Esophagus squamous epithelium (tissue), 5 donors: ENCODE measurements at regions not wholly inside any gene's neighbourhood (a gene's known extent, or its start where the extent isn't known, plus 50 kb on each side); places are given as distances from the start of the nearest gene placed in this dataset.

Experiments
- DNase-seq: peaks from one replicate; lab custom pipeline; 2025; lab: John Stamatoyannopoulos, UW
- H3K27ac ChIP-seq, 4 donors: fragments of 200-600 bp; sonication (generic); one replicate each; pipeline ENCODE4 v1.5.1; 2016 to 2019; ENCODE audit warnings: mild to moderate bottlenecking in 1 of 4
- H3K27me3 ChIP-seq, 4 donors: fragments of 200-600 bp; sonication (generic); 1 replicate in 3 of 4; 2 replicates in 1 of 4; pipeline versions ENCODE4 v1.5.1 to v1.6.0; 2017 to 2021; ENCODE audit warnings: antibody characterized with exemption in 1 of 4
- H3K36me3 ChIP-seq, 3 donors: fragments of 200-600 bp; sonication (generic); one replicate each; pipeline ENCODE4 v1.5.1; 2016 to 2019
- H3K4me1 ChIP-seq, 3 donors: fragments of 200-600 bp; sonication (generic); one replicate each; pipeline ENCODE4 v1.5.1; 2017 to 2019
- H3K4me3 ChIP-seq, 4 donors: fragments of 200-600 bp; sonication (generic); 1 replicate in 3 of 4; 2 replicates in 1 of 4; pipeline ENCODE4 v1.5.1; 2016 to 2019; ENCODE audit warnings: mild to moderate bottlenecking in 2 of 4, moderate library complexity in 1 of 4
- H3K9me3 ChIP-seq, 3 donors: fragments of 200-600 bp; sonication (generic); one replicate each; pipeline ENCODE4 v1.5.1; 2016 to 2019
- POLR2A ChIP-seq, 4 donors: fragments of 450-650 bp; IDR thresholded peaks; one replicate each; pipeline ENCODE4 v1.6.1; 2017; ENCODE audit warnings: antibody characterized with exemption in 4 of 4, mild to moderate bottlenecking in 4 of 4, moderate library complexity in 3 of 4
- WGBS, 2 donors: methylation state at CpG; one replicate each; pipeline ENCODE4 v1.1.5; 2018; 5-methylcytosine and 5-hydroxymethylcytosine counted together
- intact Hi-C: fragments of 100-400 bp; cut with DNase I; formaldehyde crosslinking; loops from one replicate; pipeline ENCODE4 v1.15.0; 2022
- TF ChIP-seq, protein P1 (sequence below), 6 experiments: fragments of 450-650 bp in 4 of 6; fragments of 200-600 bp in 2 of 6; sonication (generic) in 2 of 6; IDR thresholded peaks; one replicate each; pipeline ENCODE4 v1.5.1; 2016 to 2019; ENCODE audit warnings: antibody characterized with exemption in 6 of 6, mild to moderate bottlenecking in 4 of 6, moderate library complexity in 4 of 6
- donor health status: DM: yes; HTN: yes; CAD: no.

DNA sequence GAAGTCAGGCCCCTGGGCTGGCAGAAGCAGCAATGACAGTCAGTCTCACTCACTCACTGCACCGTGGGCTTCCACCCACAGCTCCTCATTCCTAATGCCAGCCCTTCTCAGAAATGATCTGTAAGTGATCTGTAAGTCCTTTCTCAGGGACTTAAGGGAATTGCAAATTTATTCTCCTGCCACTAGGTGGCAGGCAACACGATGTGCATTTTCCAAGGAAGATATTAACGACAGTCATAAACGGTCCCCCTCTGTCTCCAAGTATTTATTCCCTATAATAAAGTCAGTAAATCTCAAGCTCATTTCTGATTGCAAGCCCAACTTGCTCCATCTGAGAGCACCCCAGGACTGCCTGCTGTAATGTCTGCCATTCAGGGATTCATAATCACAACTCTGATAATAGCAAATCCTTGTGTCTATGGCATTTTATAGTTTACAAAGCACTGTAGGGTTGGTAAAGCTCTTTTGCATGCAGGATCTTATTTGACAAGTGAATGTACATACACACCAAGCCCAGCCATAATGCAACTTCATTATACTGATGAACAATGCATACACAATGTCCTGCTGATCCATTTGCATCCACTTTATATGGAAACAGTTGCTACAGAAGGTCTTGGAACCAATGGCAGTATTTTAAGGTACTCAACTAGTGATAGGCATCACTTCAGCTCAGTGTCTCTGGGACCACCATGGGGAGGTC, 380.5 kb upstream of the CAMK1G start:
- intact Hi-C loops: no loop called here
- no peak for TF ChIP-seq POLR2A (IDR thresholded peaks at IDR 0.05)
- TF ChIP-seq, protein P1, sequence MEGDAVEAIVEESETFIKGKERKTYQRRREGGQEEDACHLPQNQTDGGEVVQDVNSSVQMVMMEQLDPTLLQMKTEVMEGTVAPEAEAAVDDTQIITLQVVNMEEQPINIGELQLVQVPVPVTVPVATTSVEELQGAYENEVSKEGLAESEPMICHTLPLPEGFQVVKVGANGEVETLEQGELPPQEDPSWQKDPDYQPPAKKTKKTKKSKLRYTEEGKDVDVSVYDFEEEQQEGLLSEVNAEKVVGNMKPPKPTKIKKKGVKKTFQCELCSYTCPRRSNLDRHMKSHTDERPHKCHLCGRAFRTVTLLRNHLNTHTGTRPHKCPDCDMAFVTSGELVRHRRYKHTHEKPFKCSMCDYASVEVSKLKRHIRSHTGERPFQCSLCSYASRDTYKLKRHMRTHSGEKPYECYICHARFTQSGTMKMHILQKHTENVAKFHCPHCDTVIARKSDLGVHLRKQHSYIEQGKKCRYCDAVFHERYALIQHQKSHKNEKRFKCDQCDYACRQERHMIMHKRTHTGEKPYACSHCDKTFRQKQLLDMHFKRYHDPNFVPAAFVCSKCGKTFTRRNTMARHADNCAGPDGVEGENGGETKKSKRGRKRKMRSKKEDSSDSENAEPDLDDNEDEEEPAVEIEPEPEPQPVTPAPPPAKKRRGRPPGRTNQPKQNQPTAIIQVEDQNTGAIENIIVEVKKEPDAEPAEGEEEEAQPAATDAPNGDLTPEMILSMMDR (IDR thresholded peaks at IDR 0.05): peak; percentile 20 to 77 (median 66)

DNA sequence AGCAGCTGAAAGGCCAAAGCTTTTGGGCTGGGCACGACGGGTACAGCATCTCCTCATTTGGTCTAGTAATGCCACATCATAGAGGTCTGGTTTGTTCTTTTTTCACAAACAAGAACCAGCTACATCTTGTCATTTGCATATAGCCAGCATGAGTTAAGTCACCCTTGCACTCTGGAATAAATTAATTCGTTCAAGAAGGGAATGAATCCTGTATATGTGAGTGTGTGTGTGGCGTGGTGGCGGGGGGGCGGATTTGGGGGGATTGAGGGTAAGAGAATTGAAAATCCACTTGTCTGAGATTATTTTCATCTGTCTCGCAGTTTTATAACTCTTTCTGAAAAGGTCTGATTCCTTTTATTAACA, 380.0 kb upstream of the CAMK1G start:
- H3K36me3 ChIP-seq: no peaks in the 10 kb centered on the region
- TF ChIP-seq POLR2A (IDR thresholded peaks at IDR 0.05): no peak
- TF ChIP-seq, protein P1 (IDR thresholded peaks at IDR 0.05): no peak
- H3K4me3 ChIP-seq: no peak overlapping the region
- no peak for DNase-seq
- peaks cover 0 to 26% (median 0%) of the 10 kb centered on the region in 4 donors for H3K27me3 ChIP-seq
- intact Hi-C loops: no loop called here
- peaks cover 0 to 15% (median 11%) of the 10 kb centered on the region in 3 donors for H3K4me1 ChIP-seq
- 83 to 89% methylated on average over 6 to 7 of the region's 7 CpGs for WGBS, 2 donors
- no peaks in the 10 kb centered on the region for H3K9me3 ChIP-seq
- H3K27ac ChIP-seq: no peak overlapping the region

More for the DNA sequence above, 380.5 kb upstream of the CAMK1G start:
- Histone ChIP-seq H3K36me3 (no peaks in the 10 kb centered on the region), H3K27ac (no peak overlapping the region), H3K4me1 (peaks cover 0 to 10% (median 8%) of the 10 kb centered on the region in 3 donors), H3K4me3 (no peak overlapping the region), H3K27me3 (peaks cover 0 to 21% (median 0%) of the 10 kb centered on the region in 4 donors), H3K9me3 (no peaks in the 10 kb centered on the region)
- no peak for DNase-seq
- WGBS, 2 donors: 0 to 1% methylated on average over 4 of the region's 4 CpGs

GRCh38 chr1:209205039-209205438, 378.5 kb upstream of the CAMK1G start:
- Histone ChIP-seq H3K4me3 (no peak overlapping the region), H3K4me1 (peaks cover 0 to 18% (median 11%) of the 10 kb centered on the region in 3 donors), H3K9me3 (no peaks in the 10 kb centered on the region), H3K27me3 (peaks cover 0 to 39% (median 0%) of the 10 kb centered on the region in 4 donors), H3K27ac (no peak overlapping the region), H3K36me3 (no peaks in the 10 kb centered on the region)
- intact Hi-C loops: no loop called here
- WGBS, 2 donors: 64 to 86% methylated on average over 4 of the region's 4 CpGs
- no peak for DNase-seq
- TF ChIP-seq POLR2A (IDR thresholded peaks at IDR 0.05): no peak
- TF ChIP-seq, protein P1 (IDR thresholded peaks at IDR 0.05): no peak

- TF ChIP-seq, protein P1 (IDR thresholded peaks at IDR 0.05): no peak
- TF ChIP-seq POLR2A (IDR thresholded peaks at IDR 0.05): no peak
- no peak overlapping the region for H3K27ac ChIP-seq
- H3K4me3 ChIP-seq: peak overlapping the region in 3 of 4 donors; percentile 22 to 58 (median 35)
- H3K27me3 ChIP-seq: peaks cover 0 to 52% (median 0%) of the 10 kb centered on the region in 4 donors
- intact Hi-C loops: no loop called here
- 0 to 50% methylated on average over 1 to 6 of the region's 11 CpGs for WGBS, 2 donors
- peaks cover 0 to 18% (median 11%) of the 10 kb centered on the region in 3 donors for H3K4me1 ChIP-seq
- no peaks in the 10 kb centered on the region for H3K36me3 ChIP-seq
- DNase-seq: no peak
- H3K9me3 ChIP-seq: no peaks in the 10 kb centered on the region
These were observed 376.3 kb upstream of the CAMK1G start for GRCh38 chr1:209207126-209207700.

- intact Hi-C loops: no loop called here
- peaks cover 0 to 58% (median 0%) of the 10 kb centered on the region in 4 donors for H3K27me3 ChIP-seq
- no peaks in the 10 kb centered on the region for H3K36me3 ChIP-seq
- 0 to 8% methylated on average over 4 to 21 of the region's 31 CpGs for WGBS, 2 donors
- H3K4me1 ChIP-seq: peaks cover 0 to 18% (median 11%) of the 10 kb centered on the region in 3 donors
- H3K9me3 ChIP-seq: no peaks in the 10 kb centered on the region
- TF ChIP-seq, protein P1 (IDR thresholded peaks at IDR 0.05): peak; percentile 21 to 80 (median 63)
- TF ChIP-seq POLR2A (IDR thresholded peaks at IDR 0.05): no peak
- DNase-seq: no peak
- no peak overlapping the region for H3K27ac ChIP-seq
- peak overlapping the region in 3 of 4 donors; percentile 22 to 58 (median 35) for H3K4me3 ChIP-seq
These were observed 375.7 kb upstream of the CAMK1G start for GRCh38 chr1:209207701-209208286.
